Tibial artery (tissue), 4 donors: ENCODE measurements at regions not wholly inside any gene's neighbourhood (a gene's known extent, or its start where the extent isn't known, plus 50 kb on each side); places are given as distances from the start of the nearest gene placed in this dataset.

Source experiments
- DNase-seq, 2 donors: peaks; one replicate each; pipeline ENCODE4 v3.0.0-alpha.2; 2019
- H3K27ac ChIP-seq, 2 donors: fragments of 200-600 bp; sonication (generic) in 1 of 2; 1 replicate in 1 of 2; 2 replicates in 1 of 2; pipeline ENCODE4 v1.5.1; 2018 to 2019; ENCODE audit warnings: mild to moderate bottlenecking in 1 of 2
- H3K27me3 ChIP-seq, 2 donors: fragments of 200-600 bp; sonication (generic) in 1 of 2; one replicate each; pipeline versions ENCODE4 v1.5.1 to v1.6.0; 2016 to 2019
- H3K36me3 ChIP-seq, 3 donors: fragments of 200-600 bp; sonication (generic) in 2 of 3; one replicate each; pipeline ENCODE4 v1.5.1; 2016 to 2019; ENCODE audit warnings: mild to moderate bottlenecking in 2 of 3
- H3K4me1 ChIP-seq, 4 donors: fragments of 200-600 bp; sonication (generic) in 2 of 4; 1 replicate in 3 of 4; 2 replicates in 1 of 4; pipeline ENCODE4 v1.5.1; 2016 to 2019
- H3K4me3 ChIP-seq, 2 donors: fragments of 200-600 bp; sonication (generic) in 1 of 2; 1 replicate in 1 of 2; 2 replicates in 1 of 2; pipeline ENCODE4 v1.5.1; 2018 to 2019; ENCODE audit warnings: mild to moderate bottlenecking in 2 of 2
- H3K9me3 ChIP-seq, 3 donors: fragments of 200-600 bp; sonication (generic) in 1 of 3; one replicate each; pipeline ENCODE4 v1.5.1; 2016 to 2019
- intact Hi-C: fragments of 100-400 bp; cut with DNase I; formaldehyde crosslinking; loops from one replicate; pipeline ENCODE4 v1.15.0; 2023; ENCODE audit warnings: low total_unique reads
- TF ChIP-seq, protein P1 (sequence below), 2 experiments: fragments of 200-600 bp in 1 of 2; fragments of 450-650 bp in 1 of 2; IDR thresholded peaks; one replicate each; pipeline ENCODE4 v1.5.1; 2017 to 2019; ENCODE audit warnings: antibody characterized with exemption in 2 of 2, mild to moderate bottlenecking in 1 of 2, moderate library complexity in 1 of 2

DNA sequence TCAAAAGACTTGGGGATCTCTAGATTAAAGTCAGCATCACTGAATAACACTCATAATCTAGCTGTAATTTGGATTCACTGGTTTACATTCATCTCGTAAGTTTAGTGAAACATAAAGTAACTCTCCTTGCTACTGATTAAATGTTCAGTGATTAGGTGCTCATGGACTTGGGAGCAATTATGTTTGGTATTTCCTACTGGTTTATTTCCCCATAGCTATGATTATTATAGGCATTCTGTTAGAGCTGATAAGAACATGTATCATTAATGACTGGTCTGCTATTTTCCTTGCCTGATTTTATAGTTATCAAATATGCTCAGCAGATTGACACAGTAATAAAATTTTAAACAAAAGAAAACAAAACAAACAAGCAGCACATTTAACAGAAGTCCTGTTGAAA lies 334.7 kb upstream of the SLC8A1 start:
- Histone ChIP-seq H3K27ac (no peak overlapping the region), H3K4me3 (no peak overlapping the region), H3K4me1 (no peaks in the 10 kb centered on the region), H3K27me3 (no peaks in the 10 kb centered on the region), H3K36me3 (no peaks in the 10 kb centered on the region), H3K9me3 (no peaks in the 10 kb centered on the region)
- intact Hi-C loops, result no loop called here
- DNase-seq, result no peak
- TF ChIP-seq, protein P1, sequence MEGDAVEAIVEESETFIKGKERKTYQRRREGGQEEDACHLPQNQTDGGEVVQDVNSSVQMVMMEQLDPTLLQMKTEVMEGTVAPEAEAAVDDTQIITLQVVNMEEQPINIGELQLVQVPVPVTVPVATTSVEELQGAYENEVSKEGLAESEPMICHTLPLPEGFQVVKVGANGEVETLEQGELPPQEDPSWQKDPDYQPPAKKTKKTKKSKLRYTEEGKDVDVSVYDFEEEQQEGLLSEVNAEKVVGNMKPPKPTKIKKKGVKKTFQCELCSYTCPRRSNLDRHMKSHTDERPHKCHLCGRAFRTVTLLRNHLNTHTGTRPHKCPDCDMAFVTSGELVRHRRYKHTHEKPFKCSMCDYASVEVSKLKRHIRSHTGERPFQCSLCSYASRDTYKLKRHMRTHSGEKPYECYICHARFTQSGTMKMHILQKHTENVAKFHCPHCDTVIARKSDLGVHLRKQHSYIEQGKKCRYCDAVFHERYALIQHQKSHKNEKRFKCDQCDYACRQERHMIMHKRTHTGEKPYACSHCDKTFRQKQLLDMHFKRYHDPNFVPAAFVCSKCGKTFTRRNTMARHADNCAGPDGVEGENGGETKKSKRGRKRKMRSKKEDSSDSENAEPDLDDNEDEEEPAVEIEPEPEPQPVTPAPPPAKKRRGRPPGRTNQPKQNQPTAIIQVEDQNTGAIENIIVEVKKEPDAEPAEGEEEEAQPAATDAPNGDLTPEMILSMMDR (IDR thresholded peaks at IDR 0.05), result no peak

DNA sequence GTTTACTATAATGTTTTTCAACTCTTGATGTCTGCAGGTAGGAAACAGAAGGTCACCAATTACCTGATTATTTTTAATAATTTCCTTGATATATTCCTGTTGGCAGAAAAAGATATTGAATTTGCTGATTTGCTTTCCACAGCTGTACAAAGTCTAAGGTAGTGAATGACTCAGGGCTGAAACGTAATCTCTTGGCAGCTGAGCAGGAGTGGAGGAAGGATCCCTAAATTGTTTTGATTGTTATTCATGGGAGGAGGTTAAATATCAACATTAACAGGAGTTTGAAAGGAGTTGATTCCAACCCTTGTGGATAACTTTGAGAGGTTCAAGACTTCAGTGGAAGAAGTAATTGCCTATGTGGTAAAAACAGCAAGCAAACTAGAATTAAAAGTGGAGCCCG lies 345.2 kb upstream of the SLC8A1 start:
- intact Hi-C loops, result no loop called here
- Histone ChIP-seq H3K36me3 (no peaks in the 10 kb centered on the region), H3K27me3 (no peaks in the 10 kb centered on the region), H3K4me1 (no peaks in the 10 kb centered on the region), H3K9me3 (no peaks in the 10 kb centered on the region), H3K4me3 (no peak overlapping the region), H3K27ac (no peak overlapping the region)
- TF ChIP-seq, protein P1 (IDR thresholded peaks at IDR 0.05), result no peak
- DNase-seq, result no peak

DNA sequence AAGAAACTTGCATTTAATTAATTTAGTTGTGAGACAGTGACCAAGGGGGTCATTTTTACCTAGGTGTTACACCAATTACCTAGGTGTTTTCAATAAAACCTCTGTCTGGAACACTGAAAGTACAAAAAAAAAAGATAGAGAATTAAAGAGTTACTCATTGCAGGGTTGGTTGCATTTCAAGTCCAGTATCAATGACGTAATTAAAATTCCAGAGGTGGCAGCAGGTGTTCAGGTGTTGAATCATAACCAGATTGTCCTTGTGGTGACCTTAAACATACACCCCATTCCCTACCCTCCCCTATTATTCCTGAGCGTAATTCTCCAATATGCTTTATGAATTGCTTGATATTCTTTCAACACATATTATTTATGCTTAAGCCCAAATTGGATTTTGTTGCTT lies 352.0 kb upstream of the SLC8A1 start:
- DNase-seq, result no peak
- intact Hi-C loops, result no loop called here
- TF ChIP-seq, protein P1 (IDR thresholded peaks at IDR 0.05), result no peak
- Histone ChIP-seq H3K27me3 (no peaks in the 10 kb centered on the region), H3K27ac (no peak overlapping the region), H3K4me1 (no peaks in the 10 kb centered on the region), H3K36me3 (no peaks in the 10 kb centered on the region), H3K4me3 (no peak overlapping the region), H3K9me3 (no peaks in the 10 kb centered on the region)

DNA sequence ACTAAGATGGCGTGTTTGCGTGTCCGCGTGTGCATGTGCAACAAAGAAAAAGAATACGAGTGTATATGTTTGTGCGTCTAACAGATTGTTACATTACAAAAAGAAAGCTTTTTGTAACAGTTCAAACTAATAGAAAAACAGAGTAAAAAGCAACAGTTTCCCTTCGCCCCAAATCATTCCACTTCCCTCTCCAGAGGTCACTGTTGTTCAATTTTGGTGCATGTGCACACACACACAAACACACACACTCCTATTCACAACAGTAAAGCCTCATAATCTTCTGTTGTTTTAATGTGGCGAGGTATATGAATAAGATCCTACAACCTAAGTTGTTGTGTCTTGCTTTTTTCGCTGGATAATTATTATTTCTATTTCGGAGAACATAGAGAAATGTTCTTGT lies 357.3 kb upstream of the SLC8A1 start:
- Histone ChIP-seq H3K27me3 (no peaks in the 10 kb centered on the region), H3K36me3 (no peaks in the 10 kb centered on the region), H3K9me3 (no peaks in the 10 kb centered on the region), H3K4me1 (peaks cover 0 to 8% (median 0%) of the 10 kb centered on the region in 4 donors), H3K27ac (no peak overlapping the region), H3K4me3 (no peak overlapping the region)
- no peak for DNase-seq
- TF ChIP-seq, protein P1 (IDR thresholded peaks at IDR 0.05), result no peak
- intact Hi-C loops, result no loop called here

DNA sequence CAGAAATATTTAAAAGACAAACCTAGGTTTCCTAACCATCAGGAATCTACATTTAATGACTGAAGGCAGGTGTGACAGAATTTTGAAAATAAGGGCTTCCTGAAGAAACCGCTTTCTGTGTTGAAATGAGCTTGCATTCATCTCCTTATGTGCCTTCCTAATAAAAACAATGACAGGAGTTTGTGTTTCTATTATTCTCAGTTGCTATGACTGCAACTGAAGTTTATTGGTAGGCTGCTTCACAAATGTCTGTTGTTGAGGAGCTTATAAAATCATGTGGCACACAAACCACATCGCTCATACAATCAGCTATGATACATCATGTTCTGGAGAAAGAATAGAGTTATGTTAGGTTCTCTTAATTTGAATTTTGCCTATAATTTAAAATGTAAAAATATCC lies 362.7 kb upstream of the SLC8A1 start:
- H3K9me3 ChIP-seq, result no peaks in the 10 kb centered on the region
- intact Hi-C loops, result no loop called here
- no peak for DNase-seq
- no peak overlapping the region for H3K27ac ChIP-seq
- H3K36me3 ChIP-seq, result no peaks in the 10 kb centered on the region
- TF ChIP-seq, protein P1 (IDR thresholded peaks at IDR 0.05), result no peak
- peaks cover 0 to 8% (median 0%) of the 10 kb centered on the region in 4 donors for H3K4me1 ChIP-seq
- H3K4me3 ChIP-seq, result no peak overlapping the region
- no peaks in the 10 kb centered on the region for H3K27me3 ChIP-seq

DNA sequence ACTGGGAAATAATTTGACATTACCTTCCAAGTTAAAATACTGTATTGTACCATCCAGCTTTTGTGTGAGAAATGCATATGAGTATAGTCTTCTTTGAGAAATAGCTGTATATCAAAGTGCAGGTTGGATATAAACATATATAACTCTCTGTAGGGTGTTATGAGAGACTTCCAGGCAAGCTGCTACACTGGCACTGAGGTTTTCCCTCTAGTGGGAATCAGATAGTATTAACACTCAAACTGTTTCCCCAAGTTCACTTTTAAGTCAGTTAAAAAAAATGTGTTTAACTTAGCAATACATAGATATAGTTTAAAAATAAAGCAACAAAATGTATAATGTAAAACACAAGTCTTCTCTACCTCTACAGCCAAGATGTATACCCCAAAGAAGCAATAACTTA lies 368.4 kb upstream of the SLC8A1 start:
- H3K27me3 ChIP-seq, result no peaks in the 10 kb centered on the region
- no peak for DNase-seq
- TF ChIP-seq, protein P1 (IDR thresholded peaks at IDR 0.05), result no peak
- H3K36me3 ChIP-seq, result no peaks in the 10 kb centered on the region
- H3K4me1 ChIP-seq, result peaks cover 0 to 15% (median 2%) of the 10 kb centered on the region in 4 donors
- no peak overlapping the region for H3K27ac ChIP-seq
- H3K9me3 ChIP-seq, result no peaks in the 10 kb centered on the region
- H3K4me3 ChIP-seq, result no peak overlapping the region
- intact Hi-C loops, result no loop called here
